Mucosa of descending colon (tissue), 3 donors: ENCODE measurements at regions not wholly inside any gene's neighbourhood (a gene's known extent, or its start where the extent isn't known, plus 50 kb on each side); places are given as distances from the start of the nearest gene placed in this dataset.

Experiments
- ATAC-seq: fragments of 200-7000 bp; cut with Tn5 transposase; one replicate; pipeline ENCODE4 v1.9.1; 2020; ENCODE audit warnings: mild to moderate bottlenecking, moderate library complexity
- DNase-seq, 3 donors: peaks; one replicate each; pipeline ENCODE4 v3.0.0-alpha.2; 2020
- H3K36me3 ChIP-seq: fragments of 200-600 bp; one replicate; pipeline ENCODE4 v1.8.0; 2021; ENCODE audit warnings: low read depth, mild to moderate bottlenecking
- H3K4me1 ChIP-seq: fragments of 200-600 bp; one replicate; pipeline ENCODE4 v1.8.0; 2021; ENCODE audit warnings: low read depth, mild to moderate bottlenecking
- H3K4me3 ChIP-seq: fragments of 200-600 bp; one replicate; pipeline ENCODE4 v1.8.0; 2021; ENCODE audit warnings: mild to moderate bottlenecking
- H3K9me3 ChIP-seq: fragments of 200-600 bp; one replicate; pipeline ENCODE4 v1.8.0; 2021; ENCODE audit warnings: mild to moderate bottlenecking
- CTCF ChIP-seq: fragments of 200-600 bp; IDR thresholded peaks from one replicate; pipeline ENCODE4 v1.8.0; 2022; ENCODE audit warnings: antibody characterized with exemption, mild to moderate bottlenecking
- intact Hi-C, 2 donors: fragments of 100-400 bp; cut with DNase I in 1 of 2; cut with micrococcal nuclease in 1 of 2; formaldehyde crosslinking; loops; one replicate each; pipeline versions ENCODE4 v1.11.0 to v1.11.1; 2022; cut with DNase I, micrococcal nuclease
- donor health status: DM: no; HTN: no; CAD: no; lungs with moderate emphysema.
- donor health status: DM: no; HTN: no; CAD: no.
- donor health status: DM: no; HTN: yes; CAD: no.

- H3K4me1 ChIP-seq: no peaks in the 10 kb centered on the region
- DNase-seq (no peak), ATAC-seq (no peak)
- no peak overlapping the region for H3K4me3 ChIP-seq
- H3K36me3 ChIP-seq: no peaks in the 10 kb centered on the region
- no peaks in the 10 kb centered on the region for H3K9me3 ChIP-seq
- intact Hi-C loops: no loop called here
- TF ChIP-seq CTCF: no peak
These were observed 206.6 kb downstream of the TFAP2B start for GRCh38 chr6:51025082-51025777.

GRCh38 chr6:51027283-51028065, 208.8 kb downstream of the TFAP2B start:
- intact Hi-C loops: no loop called here
- no peak for DNase-seq
- no peak for TF ChIP-seq CTCF
- H3K9me3 ChIP-seq: no peaks in the 10 kb centered on the region
- H3K4me1 ChIP-seq: no peaks in the 10 kb centered on the region
- no peak overlapping the region for H3K4me3 ChIP-seq
- no peak for ATAC-seq
- no peaks in the 10 kb centered on the region for H3K36me3 ChIP-seq

GRCh38 chr6:51028276-51028675, 209.6 kb downstream of the TFAP2B start:
- no peaks in the 10 kb centered on the region for H3K36me3 ChIP-seq
- intact Hi-C loops: no loop called here
- TF ChIP-seq CTCF: no peak
- H3K4me1 ChIP-seq: no peaks in the 10 kb centered on the region
- ATAC-seq (no peak), DNase-seq (no peak)
- H3K4me3 ChIP-seq: no peak overlapping the region
- no peaks in the 10 kb centered on the region for H3K9me3 ChIP-seq

GRCh38 chr6:51029561-51029960, 210.9 kb downstream of the TFAP2B start:
- no peak for TF ChIP-seq CTCF
- ATAC-seq (no peak), DNase-seq (no peak)
- Histone ChIP-seq H3K4me1 (no peaks in the 10 kb centered on the region), H3K4me3 (no peak overlapping the region), H3K36me3 (no peaks in the 10 kb centered on the region), H3K9me3 (no peaks in the 10 kb centered on the region)
- intact Hi-C loops: no loop called here

- intact Hi-C loops: no loop called here
- ATAC-seq: no peak
These were observed 226.9 kb downstream of the TFAP2B start for GRCh38 chr6:51045548-51045947.

More at GRCh38 chr6:51045548-51045947, 226.9 kb downstream of the TFAP2B start:
- H3K4me3 ChIP-seq: no peak overlapping the region
- DNase-seq: no peak
- no peaks in the 10 kb centered on the region for H3K9me3 ChIP-seq
- no peak for TF ChIP-seq CTCF
- no peaks in the 10 kb centered on the region for H3K4me1 ChIP-seq
- H3K36me3 ChIP-seq: no peaks in the 10 kb centered on the region
